ENCODE measurements at regions not wholly inside any gene's neighbourhood (a gene's known extent, or its start where the extent isn't known, plus 50 kb on each side); places are given as distances from the start of the nearest gene placed in this dataset.

GRCh38 chr17:83177611-83178532 is 98.5 kb downstream of the METRNL start:
- Histone ChIP-seq H3K4me3 (IDR thresholded peaks at IDR 0.05; ENCODE audit: insufficient read depth, low read depth, low read length) (no peak overlapping the region), H3K4me1 (ENCODE audit: low read depth, poor library complexity, severe bottlenecking) (no peaks in the 10 kb centered on the region), H2AFZ (ENCODE audit: low read depth) (no peak overlapping the region), H3K27me3 (ENCODE audit: insufficient read depth, low read depth) (peaks cover 72% of the 10 kb centered on the region), H4K20me1 (ENCODE audit: insufficient read depth) (no peaks in the 10 kb centered on the region), H3K36me3 (ENCODE audit: insufficient read depth) (no peaks in the 10 kb centered on the region), H3K9ac (no peak overlapping the region), H3K4me2 (no peak overlapping the region), H3K79me2 (ENCODE audit: insufficient read depth, low read depth) (no peaks in the 10 kb centered on the region), H3K27ac (no peak overlapping the region)
- no peak for TF ChIP-seq CTCF (conservative IDR thresholded peaks at IDR 0.05; ENCODE audit: low read depth, low read length)

DNA sequence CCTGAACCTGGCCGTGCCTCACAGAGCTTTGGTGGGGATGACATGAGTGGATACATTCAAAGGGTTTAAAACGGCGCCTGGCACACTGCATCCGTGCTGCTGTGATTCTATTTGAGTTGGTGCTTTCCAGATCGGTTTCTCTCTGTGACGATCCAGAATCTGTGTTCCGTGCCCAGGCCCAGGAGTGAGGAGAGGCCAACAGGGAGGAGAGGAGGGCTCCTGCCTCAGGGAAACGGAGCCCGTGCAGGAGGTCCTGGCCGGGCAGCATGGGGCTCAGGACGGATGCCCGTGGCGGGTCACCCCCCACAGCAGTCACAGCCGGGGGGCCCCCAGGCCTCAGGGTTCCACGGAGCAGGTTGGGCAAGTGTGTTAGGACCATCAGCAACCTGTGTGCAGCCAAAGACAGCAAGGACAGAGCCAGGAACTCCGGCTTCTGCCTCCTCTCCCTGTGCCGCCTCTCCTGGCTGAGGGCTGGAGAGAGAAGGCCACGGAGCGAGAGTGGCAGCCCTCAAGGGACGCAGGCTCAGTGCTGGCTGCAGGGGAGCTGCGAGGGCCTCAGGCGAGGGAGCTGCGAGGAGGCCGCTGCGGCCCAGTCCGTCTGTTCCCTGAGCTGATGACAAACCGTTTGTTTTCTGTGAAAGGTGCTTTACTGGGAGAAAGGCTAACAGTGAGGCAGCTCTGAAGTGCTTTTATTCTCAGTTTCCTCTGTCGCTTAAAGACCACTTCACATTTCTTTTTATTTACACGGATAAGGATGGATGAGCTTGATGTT is 99.3 kb downstream of the METRNL start:
- TF ChIP-seq CTCF (conservative IDR thresholded peaks at IDR 0.05; ENCODE audit: low read depth, low read length) = no peak
- Histone ChIP-seq H3K4me1 (ENCODE audit: low read depth, poor library complexity, severe bottlenecking) (no peaks in the 10 kb centered on the region), H3K27ac (no peak overlapping the region), H3K36me3 (ENCODE audit: insufficient read depth) (no peaks in the 10 kb centered on the region), H3K79me2 (ENCODE audit: insufficient read depth, low read depth) (no peaks in the 10 kb centered on the region), H3K4me2 (no peak overlapping the region), H2AFZ (ENCODE audit: low read depth) (no peak overlapping the region), H3K4me3 (IDR thresholded peaks at IDR 0.05; ENCODE audit: insufficient read depth, low read depth, low read length) (no peak overlapping the region), H3K27me3 (ENCODE audit: insufficient read depth, low read depth) (peaks cover 77% of the 10 kb centered on the region), H4K20me1 (ENCODE audit: insufficient read depth) (no peaks in the 10 kb centered on the region), H3K9ac (no peak overlapping the region)

GRCh38 chr17:83179374-83179773 is 100.0 kb downstream of the METRNL start:
- Histone ChIP-seq H4K20me1 (ENCODE audit: insufficient read depth) (no peaks in the 10 kb centered on the region), H3K36me3 (ENCODE audit: insufficient read depth) (no peaks in the 10 kb centered on the region), H3K79me2 (ENCODE audit: insufficient read depth, low read depth) (no peaks in the 10 kb centered on the region), H3K4me2 (no peak overlapping the region), H2AFZ (ENCODE audit: low read depth) (no peak overlapping the region), H3K4me3 (IDR thresholded peaks at IDR 0.05; ENCODE audit: insufficient read depth, low read depth, low read length) (no peak overlapping the region), H3K9ac (no peak overlapping the region), H3K27ac (no peak overlapping the region), H3K4me1 (ENCODE audit: low read depth, poor library complexity, severe bottlenecking) (no peaks in the 10 kb centered on the region), H3K27me3 (ENCODE audit: insufficient read depth, low read depth) (peaks cover 77% of the 10 kb centered on the region)
- no peak for TF ChIP-seq CTCF (conservative IDR thresholded peaks at IDR 0.05; ENCODE audit: low read depth, low read length)

- no peak for TF ChIP-seq CTCF (conservative IDR thresholded peaks at IDR 0.05; ENCODE audit: low read depth, low read length)
- no peaks in the 10 kb centered on the region for H3K4me1 ChIP-seq (ENCODE audit: low read depth, poor library complexity, severe bottlenecking)
- no peaks in the 10 kb centered on the region for H4K20me1 ChIP-seq (ENCODE audit: insufficient read depth)
- H3K79me2 ChIP-seq (ENCODE audit: insufficient read depth, low read depth) = no peaks in the 10 kb centered on the region
- no peak overlapping the region for H3K4me2 ChIP-seq
- peaks cover 79% of the 10 kb centered on the region for H3K27me3 ChIP-seq (ENCODE audit: insufficient read depth, low read depth)
- no peaks in the 10 kb centered on the region for H3K36me3 ChIP-seq (ENCODE audit: insufficient read depth)
- H3K9ac ChIP-seq = no peak overlapping the region
- no peak overlapping the region for H3K4me3 ChIP-seq (IDR thresholded peaks at IDR 0.05; ENCODE audit: insufficient read depth, low read depth, low read length)
- H3K27ac ChIP-seq = no peak overlapping the region
- H2AFZ ChIP-seq (ENCODE audit: low read depth) = no peak overlapping the region
Observed at GRCh38 chr17:83179811-83180210, 100.4 kb downstream of the METRNL start.
